ENCODE measurements at regions not wholly inside any gene's neighbourhood (a gene's known extent, or its start where the extent isn't known, plus 50 kb on each side); places are given as distances from the start of the nearest gene placed in this dataset.

DNA sequence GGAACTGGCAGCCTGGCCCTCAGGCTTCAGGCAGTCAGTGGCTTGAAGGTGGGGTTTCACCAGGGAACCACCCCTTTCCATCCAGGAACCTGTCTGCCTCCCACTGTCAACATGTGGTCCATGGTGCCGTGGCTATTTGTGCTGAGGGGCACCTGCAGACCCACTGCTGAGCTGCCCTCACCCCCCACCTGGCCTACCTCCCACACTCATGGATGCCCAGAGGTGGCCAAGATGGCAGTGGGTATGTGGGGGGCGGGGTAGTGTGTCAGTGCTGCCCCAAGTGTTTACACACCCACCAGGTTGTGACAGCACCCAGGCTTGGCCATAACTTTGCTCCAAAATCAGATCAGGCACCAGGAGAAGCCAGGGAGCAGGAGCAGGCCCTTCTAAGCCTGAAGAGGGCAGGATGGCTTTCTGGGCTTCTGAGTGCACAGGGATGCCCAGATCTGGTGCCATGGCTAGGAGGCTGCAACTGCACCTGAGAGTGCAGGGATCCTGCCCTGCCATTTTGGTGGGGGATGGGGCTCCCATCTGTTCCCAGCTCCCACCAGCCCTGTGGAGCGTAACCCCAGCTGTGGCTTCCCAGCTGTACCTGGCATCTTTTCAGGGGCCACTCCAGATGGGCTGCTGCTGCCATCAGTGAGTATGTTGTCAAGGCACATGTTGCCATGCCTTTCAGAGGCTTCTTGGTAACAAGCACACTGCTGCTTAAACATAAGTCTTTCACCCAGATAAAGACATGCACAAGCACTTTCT lies 263.9 kb downstream of the LRIG3 start:
- ATAC-seq (ENCODE audit: insufficient read depth, low read depth) (no peak), DNase-seq (no peak)
- Histone ChIP-seq H3K36me3 (ENCODE audit: insufficient read depth, low read length) (peaks cover 3% of the 10 kb centered on the region; the same call in 1 of the 2 replicates), H3K4me2 (ENCODE audit: insufficient read depth, low read length) (no peak overlapping the region), H3K9ac (ENCODE audit: low read depth, low read length) (no peak overlapping the region), H3K4me1 (ENCODE audit: insufficient read depth, low read length) (no peaks in the 10 kb centered on the region), H3K27ac (ENCODE audit: low read length) (no peak overlapping the region), H2AFZ (ENCODE audit: low read depth, low read length) (no peak overlapping the region), H3K9me3 (ENCODE audit: insufficient read depth, low read length, severe bottlenecking) (peaks cover 20% of the 10 kb centered on the region), H4K20me1 (ENCODE audit: insufficient read depth, low read length) (no peaks in the 10 kb centered on the region), H3K27me3 (ENCODE audit: insufficient read depth, low read length, poor library complexity) (no peaks in the 10 kb centered on the region), H3K79me2 (ENCODE audit: insufficient read depth, low read length) (no peaks in the 10 kb centered on the region), H3K4me3 (ENCODE audit: low read depth in 1 of 2, low read length in 2 of 2) (no peak overlapping the region)
- TF ChIP-seq EZH2 (IDR thresholded peaks at IDR 0.05; ENCODE audit: borderline replicate concordance, low read depth, low read length, severe bottlenecking) (no peak), CTCF (IDR thresholded peaks at IDR 0.05; ENCODE audit: borderline replicate concordance, extremely low read depth, low read length, poor library complexity, severe bottlenecking) (no peak)

- Histone ChIP-seq H3K27me3 (ENCODE audit: insufficient read depth, low read length, poor library complexity) (no peaks in the 10 kb centered on the region), H2AFZ (ENCODE audit: low read depth, low read length) (no peak overlapping the region), H3K4me2 (ENCODE audit: insufficient read depth, low read length) (no peak overlapping the region), H3K27ac (ENCODE audit: low read length) (no peak overlapping the region), H3K9ac (ENCODE audit: low read depth, low read length) (no peak overlapping the region), H3K9me3 (ENCODE audit: insufficient read depth, low read length, severe bottlenecking) (peaks cover 20% of the 10 kb centered on the region), H4K20me1 (ENCODE audit: insufficient read depth, low read length) (no peaks in the 10 kb centered on the region), H3K79me2 (ENCODE audit: insufficient read depth, low read length) (no peaks in the 10 kb centered on the region), H3K4me1 (ENCODE audit: insufficient read depth, low read length) (no peaks in the 10 kb centered on the region), H3K4me3 (ENCODE audit: low read depth in 1 of 2, low read length in 2 of 2) (no peak overlapping the region), H3K36me3 (ENCODE audit: insufficient read depth, low read length) (peaks cover 3% of the 10 kb centered on the region; the same call in 1 of the 2 replicates)
- DNase-seq (no peak), ATAC-seq (ENCODE audit: insufficient read depth, low read depth) (no peak)
- TF ChIP-seq EZH2 (IDR thresholded peaks at IDR 0.05; ENCODE audit: borderline replicate concordance, low read depth, low read length, severe bottlenecking) (no peak), CTCF (IDR thresholded peaks at IDR 0.05; ENCODE audit: borderline replicate concordance, extremely low read depth, low read length, poor library complexity, severe bottlenecking) (no peak)
Measured at GRCh38 chr12:58657190-58657589, 263.1 kb downstream of the LRIG3 start.

DNA sequence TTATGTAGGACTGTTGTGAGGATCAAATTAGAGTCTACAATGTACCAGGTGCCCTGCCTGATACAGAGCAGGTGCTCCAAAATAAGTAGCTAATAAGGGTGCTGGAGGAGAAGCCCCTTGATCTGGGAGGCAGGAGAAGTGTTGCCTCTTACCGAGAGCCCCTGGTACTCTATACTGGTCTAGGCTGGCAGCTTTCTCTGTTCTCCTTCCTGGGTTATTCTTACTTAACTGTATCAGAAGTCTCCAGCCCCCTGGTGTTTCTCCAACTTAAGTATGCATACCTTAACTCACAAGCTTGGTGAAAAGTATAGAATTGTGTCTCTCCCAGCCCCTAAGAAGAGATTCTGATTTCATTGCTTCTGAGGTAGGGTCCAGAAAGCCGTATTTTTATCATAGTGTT lies 254.9 kb downstream of the LRIG3 start:
- Histone ChIP-seq H3K27me3 (ENCODE audit: insufficient read depth, low read length, poor library complexity) (no peaks in the 10 kb centered on the region), H3K9ac (ENCODE audit: low read depth, low read length) (no peak overlapping the region), H2AFZ (ENCODE audit: low read depth, low read length) (no peak overlapping the region), H3K36me3 (ENCODE audit: insufficient read depth, low read length) (no peaks in the 10 kb centered on the region), H3K9me3 (ENCODE audit: insufficient read depth, low read length, severe bottlenecking) (no peaks in the 10 kb centered on the region), H4K20me1 (ENCODE audit: insufficient read depth, low read length) (no peaks in the 10 kb centered on the region), H3K4me1 (ENCODE audit: insufficient read depth, low read length) (no peaks in the 10 kb centered on the region), H3K27ac (ENCODE audit: low read length) (no peak overlapping the region), H3K79me2 (ENCODE audit: insufficient read depth, low read length) (no peaks in the 10 kb centered on the region), H3K4me3 (ENCODE audit: low read depth in 1 of 2, low read length in 2 of 2) (no peak overlapping the region), H3K4me2 (ENCODE audit: insufficient read depth, low read length) (no peak overlapping the region)
- DNase-seq, result no peak
- TF ChIP-seq CTCF (IDR thresholded peaks at IDR 0.05; ENCODE audit: borderline replicate concordance, extremely low read depth, low read length, poor library complexity, severe bottlenecking) (no peak), EZH2 (IDR thresholded peaks at IDR 0.05; ENCODE audit: borderline replicate concordance, low read depth, low read length, severe bottlenecking) (no peak)
- ATAC-seq (ENCODE audit: insufficient read depth, low read depth), result no peak
